NCI-H2107 treated with DMSO at 0.1 percent for 48 hours (cell line): ENCODE measurements at regions not wholly inside any gene's neighbourhood (a gene's known extent, or its start where the extent isn't known, plus 50 kb on each side); places are given as distances from the start of the nearest gene placed in this dataset.
"Not testable (repeated sequence)": the region's sequence is repeated elsewhere in the genome, so short reads cannot be mapped to it uniquely, and the experiment has no call there.

Experiments used
- DNase-seq: peaks from one replicate; lab custom pipeline; 2025; ENCODE audit not compliant: unreplicated experiment; lab: John Stamatoyannopoulos, UW

GRCh38 chr10:57362811-57363210 lies 904.9 kb downstream of the IPMK start:
- DNase-seq, result no peak

- DNase-seq, result no peak
Observed at GRCh38 chr10:57353403-57354003, 914.2 kb downstream of the IPMK start.

- DNase-seq, result no peak
Observed at GRCh38 chr10:57351076-57351475, 916.6 kb downstream of the IPMK start.

- DNase-seq, result no peak
Observed at GRCh38 chr10:57341294-57341693, 926.4 kb downstream of the IPMK start.

GRCh38 chr10:57338823-57339558 lies 928.7 kb downstream of the IPMK start:
- DNase-seq, result no peak

GRCh38 chr10:57336865-57337264 lies 930.8 kb downstream of the IPMK start:
- DNase-seq, result no peak

- DNase-seq, result no peak
Observed at GRCh38 chr10:57336341-57336740, 931.4 kb downstream of the IPMK start.

GRCh38 chr10:57334523-57334922 lies 933.2 kb downstream of the IPMK start:
- DNase-seq, result no peak

- DNase-seq, result no peak
Observed at GRCh38 chr10:57333880-57334279, 933.8 kb downstream of the IPMK start.

- DNase-seq, result not testable (repeated sequence)
Observed at GRCh38 chr10:57321400-57321854, 946.3 kb downstream of the IPMK start.

- DNase-seq, result no peak
Observed at GRCh38 chr10:57320416-57320815, 947.3 kb downstream of the IPMK start.

- DNase-seq, result no peak
Observed at GRCh38 chr10:57314046-57314445, 953.0 kb upstream of the ZWINT start.

GRCh38 chr10:57303566-57303965 lies 942.5 kb upstream of the ZWINT start:
- no peak for DNase-seq

- no peak for DNase-seq
Observed at GRCh38 chr10:57300718-57301117, 939.7 kb upstream of the ZWINT start.

- DNase-seq, result no peak
Observed at GRCh38 chr10:57294698-57295097, 933.6 kb upstream of the ZWINT start.

GRCh38 chr10:57288754-57289153 lies 927.7 kb upstream of the ZWINT start:
- no peak for DNase-seq

GRCh38 chr10:57262892-57263291 lies 901.8 kb upstream of the ZWINT start:
- no peak for DNase-seq

- no peak for DNase-seq
Observed at GRCh38 chr10:57260175-57260574, 899.1 kb upstream of the ZWINT start.

GRCh38 chr10:57249615-57250281 lies 888.7 kb upstream of the ZWINT start:
- DNase-seq, result no peak

GRCh38 chr10:57247271-57247670 lies 886.2 kb upstream of the ZWINT start:
- no peak for DNase-seq

- no peak for DNase-seq
Observed at GRCh38 chr10:57225920-57226319, 864.9 kb upstream of the ZWINT start.

GRCh38 chr10:57224811-57225210 lies 863.8 kb upstream of the ZWINT start:
- no peak for DNase-seq
